T47D (cell line): ENCODE measurements at regions not wholly inside any gene's neighbourhood (a gene's known extent, or its start where the extent isn't known, plus 50 kb on each side); places are given as distances from the start of the nearest gene placed in this dataset.
"Not testable (repeated sequence)": the region's sequence is repeated elsewhere in the genome, so short reads cannot be mapped to it uniquely, and the experiment has no call there.

Experiments
- DNase-seq, 2 experiments: peaks; one replicate each; pipeline versions ENCODE4 v3.0.0 to v3.0.0-alpha.2; 2011 to 2012; ENCODE audit warnings: low read depth in 1 of 2, low spot score in 1 of 2
- JUND ChIP-seq: IDR thresholded peaks from 2 replicates; pipeline ENCODE4 v1.6.1; 2012; ENCODE audit warnings: low read depth
- in situ Hi-C: cut with HindIII; loops from 2 replicates; pipeline ENCODE4 v1.10.0; 2016; ENCODE audit warnings: low sequenced_read_pairs, low pct_unique_long_range_greater_than_20kb

DNA sequence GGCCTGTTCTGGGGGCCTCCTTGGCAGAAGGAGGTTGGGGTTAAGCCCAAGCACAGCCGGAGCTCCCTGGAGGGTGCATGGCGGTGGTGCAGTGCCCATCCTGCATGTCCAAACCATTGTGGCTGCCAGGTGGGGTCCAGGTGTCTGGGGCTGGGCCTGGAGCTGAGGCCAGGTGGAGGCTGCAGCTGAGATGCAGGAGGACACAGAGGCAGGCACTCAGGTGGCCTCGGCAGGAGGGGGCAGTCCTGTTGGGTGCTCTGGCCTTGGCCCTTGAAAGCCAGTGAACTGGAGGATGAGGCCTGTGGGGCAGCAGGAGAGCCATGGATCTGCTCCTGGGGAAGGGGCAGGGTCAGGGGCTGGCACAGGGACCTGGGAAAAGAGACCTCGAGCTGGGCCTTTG is 195.3 kb downstream of the OLFM1 start:
- TF ChIP-seq JUND = no peak
- no peak for DNase-seq
- in situ Hi-C loops = no loop called here

DNA sequence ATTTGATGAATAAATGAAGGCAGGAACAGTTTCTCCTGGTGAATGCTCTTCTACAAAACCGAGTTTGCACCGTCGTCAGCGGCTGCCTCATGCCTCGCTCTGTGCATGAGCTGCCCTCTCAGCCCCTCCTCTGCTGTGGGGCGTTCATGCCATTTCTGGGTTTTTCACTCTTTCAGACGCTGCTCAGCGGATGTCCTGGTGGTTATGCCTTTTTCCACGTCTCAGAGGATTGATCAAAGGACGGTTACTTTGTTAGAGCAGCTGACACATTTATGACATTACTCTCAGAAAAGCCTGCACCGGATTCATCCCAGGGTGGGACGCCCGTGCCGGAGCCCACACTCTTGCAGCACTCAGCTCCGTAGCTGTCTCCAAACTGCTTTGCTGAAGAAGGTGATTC is 195.9 kb upstream of the PPP1R26 start:
- in situ Hi-C loops = no loop called here
- no peak for DNase-seq
- TF ChIP-seq JUND = no peak

DNA sequence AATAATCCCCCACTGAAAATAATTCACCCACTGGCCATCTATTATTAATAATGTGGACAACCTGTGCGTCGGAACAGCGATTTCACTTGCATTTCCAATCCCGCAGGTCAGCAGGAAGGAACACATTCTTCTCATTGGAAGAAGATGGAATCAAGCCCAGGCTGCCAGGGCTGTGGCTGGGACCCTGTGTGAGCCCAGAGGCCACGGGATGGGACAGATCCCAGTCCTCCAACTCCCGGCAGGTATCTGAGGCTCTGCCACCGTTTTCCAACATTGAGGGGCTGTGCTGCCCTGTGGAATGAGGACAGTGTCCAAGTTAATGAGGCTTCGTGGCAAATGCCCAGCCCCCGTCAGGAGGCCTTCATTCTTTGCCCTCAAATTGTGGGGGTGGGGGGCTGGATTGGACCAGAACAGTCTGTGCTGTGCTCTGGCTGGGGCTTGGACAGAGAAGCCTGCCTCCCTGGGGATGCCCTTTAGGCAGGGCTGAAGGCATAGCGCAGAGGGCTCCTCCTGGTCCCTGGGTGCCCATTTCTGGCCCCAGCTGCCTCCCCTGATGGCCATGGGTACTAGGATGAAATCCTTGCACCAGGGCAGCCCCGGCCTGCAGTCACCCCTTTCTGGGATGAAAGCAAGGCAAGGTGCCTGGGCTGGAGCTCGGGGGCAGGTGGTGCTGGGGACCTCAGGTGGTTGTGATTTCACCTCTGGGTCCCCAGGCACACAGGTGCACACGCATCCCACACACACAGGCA is 195.0 kb upstream of the PPP1R26 start:
- in situ Hi-C loops = no loop called here
- TF ChIP-seq JUND = no peak
- DNase-seq = no peak

DNA sequence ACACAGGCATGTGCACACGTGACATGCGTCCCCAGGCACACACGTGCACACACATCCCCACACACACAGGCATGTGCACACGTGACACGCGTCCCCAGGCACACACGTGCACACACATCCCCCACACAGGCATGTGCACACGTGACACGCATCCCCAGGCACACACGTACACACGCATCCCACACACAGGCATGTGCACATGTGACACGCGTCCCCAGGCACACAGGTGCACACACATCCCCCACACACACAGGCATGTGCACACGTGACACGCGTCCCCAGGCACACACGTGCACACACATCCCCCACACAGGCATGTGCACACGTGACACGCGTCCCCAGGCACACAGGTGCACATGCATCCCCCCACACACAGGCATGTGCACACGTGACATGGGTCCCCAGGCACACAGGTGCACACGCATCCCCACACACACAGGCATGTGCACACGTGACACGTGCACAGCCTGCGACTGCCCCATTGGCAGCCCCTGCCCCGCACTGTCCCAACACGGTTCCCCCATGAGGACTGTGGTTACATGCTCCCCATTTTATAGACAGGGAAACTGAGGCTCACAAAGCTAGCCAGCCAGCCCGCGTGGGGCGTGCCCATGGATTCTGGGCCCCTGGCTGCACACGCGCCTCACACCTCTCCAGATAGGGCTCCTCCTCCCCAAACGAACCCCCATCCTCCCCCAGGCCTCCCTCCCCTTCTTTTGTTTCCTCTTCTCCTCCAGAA is 193.2 kb upstream of the PPP1R26 start:
- DNase-seq, in situ Hi-C loops: not testable (repeated sequence)

DNA sequence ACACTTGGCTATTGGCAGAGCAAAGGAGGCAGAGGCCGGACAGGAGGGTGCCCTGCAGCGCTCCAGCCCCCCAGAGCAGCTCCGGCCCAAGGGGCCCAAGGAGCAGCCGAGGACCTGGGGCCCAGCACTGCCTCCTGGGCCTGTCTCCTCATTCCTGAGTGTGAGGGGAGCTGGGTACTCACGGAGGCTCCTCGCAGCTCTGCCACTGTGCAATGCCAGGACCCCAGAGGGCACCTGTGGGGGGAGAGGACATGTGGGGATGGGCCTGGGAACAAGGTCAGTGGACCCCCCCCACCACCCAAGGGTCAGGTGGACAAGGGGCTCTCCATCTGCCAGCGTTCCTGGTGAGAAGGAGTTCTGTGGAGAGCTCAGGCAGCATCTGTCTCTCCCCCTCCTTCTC is 192.6 kb upstream of the PPP1R26 start:
- TF ChIP-seq JUND = no peak
- in situ Hi-C loops = no loop called here
- no peak for DNase-seq

DNA sequence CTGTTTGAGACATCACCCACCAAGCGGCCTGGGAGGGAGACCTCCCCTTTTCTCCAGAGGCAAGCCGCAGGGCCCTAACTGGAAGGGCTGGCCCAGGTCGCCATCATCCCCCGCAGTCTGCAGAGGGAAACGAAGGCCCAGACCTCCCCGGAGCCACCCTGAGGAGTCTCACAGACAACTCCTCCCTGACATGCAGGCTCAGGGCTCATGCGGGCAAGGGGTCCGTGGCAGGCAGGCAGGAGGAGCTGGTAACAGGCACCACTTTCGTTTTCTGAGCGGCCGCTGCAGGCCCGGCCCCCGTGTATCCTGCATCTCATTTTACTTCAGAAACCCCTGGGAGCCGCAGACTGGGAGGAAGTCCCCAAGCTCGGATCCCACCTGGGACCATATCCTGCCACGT is 192.0 kb upstream of the PPP1R26 start:
- TF ChIP-seq JUND = no peak
- DNase-seq = no peak
- in situ Hi-C loops = no loop called here

DNA sequence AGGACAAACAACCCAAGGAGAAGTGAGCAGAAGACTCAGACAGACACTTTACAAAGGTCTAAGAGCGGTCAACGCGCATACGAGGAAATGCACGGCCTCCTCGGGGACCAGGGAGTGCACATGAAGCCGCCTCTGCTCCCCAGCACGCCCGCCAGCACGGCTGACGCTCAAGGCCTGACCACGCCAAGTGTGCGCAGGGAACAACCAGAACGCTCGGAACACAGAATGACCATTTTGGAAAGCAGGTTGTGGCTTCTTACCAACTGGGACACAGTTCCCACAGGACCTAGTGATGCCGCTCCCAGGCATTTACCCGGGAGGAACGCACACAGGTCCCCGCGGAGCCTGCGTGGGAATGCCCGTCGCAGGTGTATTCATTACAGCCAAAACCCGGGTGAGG is 191.5 kb upstream of the PPP1R26 start:
- TF ChIP-seq JUND = no peak
- in situ Hi-C loops = no loop called here
- no peak for DNase-seq

DNA sequence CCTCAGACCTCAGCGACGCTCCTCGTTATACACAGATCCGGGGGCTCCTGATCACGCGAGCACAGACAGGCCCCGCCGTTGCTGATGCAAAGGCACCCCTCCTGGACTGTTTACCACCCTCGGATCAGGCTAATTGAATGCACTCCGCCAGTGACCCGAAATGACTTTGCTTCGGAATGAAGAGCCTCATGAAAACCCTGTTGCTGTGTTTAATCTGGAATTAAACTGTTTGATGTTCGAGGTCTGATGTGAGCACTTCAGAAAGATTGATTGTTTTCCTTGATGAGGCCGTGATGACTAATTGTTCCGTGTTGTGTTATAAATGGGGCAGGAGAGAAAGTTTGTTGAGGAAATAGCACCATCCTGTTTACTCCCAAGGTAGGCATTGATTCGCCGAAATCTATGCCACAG is 190.5 kb upstream of the PPP1R26 start:
- DNase-seq = no peak
- in situ Hi-C loops = no loop called here

DNA sequence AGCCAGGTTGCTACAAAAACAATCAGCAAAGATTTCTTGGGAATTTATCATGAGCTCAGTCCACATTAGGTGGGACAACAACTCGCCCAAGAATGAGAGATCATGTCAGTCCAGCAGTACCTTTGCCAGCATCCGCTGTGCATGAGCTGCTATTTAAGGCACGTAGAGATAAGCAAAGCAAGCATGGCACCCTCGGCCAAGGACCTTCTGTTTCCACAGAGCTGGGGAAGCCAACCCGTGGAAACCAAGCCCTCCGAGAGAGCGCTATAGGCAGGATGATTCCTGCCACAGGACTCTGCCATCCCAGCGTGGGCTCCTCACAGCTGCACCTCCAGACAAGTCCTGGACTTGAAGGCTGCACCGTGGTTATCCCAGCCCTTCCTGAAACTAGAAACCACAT is 189.5 kb upstream of the PPP1R26 start:
- no peak for TF ChIP-seq JUND
- DNase-seq = no peak
- in situ Hi-C loops = no loop called here

More for the DNA sequence above, 190.5 kb upstream of the PPP1R26 start:
- TF ChIP-seq JUND = no peak

DNA sequence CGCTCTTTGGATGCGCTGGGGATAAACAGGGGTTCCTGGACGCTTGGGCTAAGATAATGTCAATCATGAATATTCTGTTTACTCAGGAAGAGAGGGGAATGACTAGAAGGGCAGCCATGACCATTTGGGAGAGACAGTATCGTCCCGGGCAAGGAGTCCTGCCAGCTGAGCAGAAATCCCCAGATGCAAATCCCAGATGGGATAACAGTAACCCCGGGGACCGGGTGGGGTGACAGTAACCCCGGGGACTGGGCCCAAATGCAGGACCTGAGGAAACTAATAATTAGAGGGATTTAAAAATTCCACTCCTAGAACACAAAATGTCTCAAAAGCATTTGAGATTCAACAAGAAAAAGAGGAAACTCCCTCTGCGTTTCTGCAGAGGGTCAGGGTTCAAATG is 189.0 kb upstream of the PPP1R26 start:
- TF ChIP-seq JUND = no peak
- DNase-seq = no peak
- in situ Hi-C loops = no loop called here

DNA sequence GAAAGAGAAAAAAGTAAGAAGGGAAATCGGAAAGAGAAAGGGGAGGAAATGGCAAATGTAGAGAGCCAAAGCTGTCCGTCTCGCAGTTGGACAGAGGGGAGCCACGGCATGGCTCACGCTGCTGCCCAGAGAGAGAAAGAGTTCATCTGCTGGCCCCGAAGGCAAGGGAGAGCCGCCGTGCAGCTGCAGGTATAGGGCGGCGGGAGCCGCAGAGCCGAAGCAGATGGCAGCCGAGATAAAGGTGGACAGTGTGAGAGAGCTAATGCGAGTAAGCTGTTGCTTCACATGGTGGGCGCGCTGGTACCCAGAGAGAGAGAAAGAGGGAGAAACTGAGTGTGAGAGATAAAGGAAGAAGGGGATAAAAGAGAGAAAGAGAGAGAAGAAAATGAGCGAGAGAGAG is 188.4 kb upstream of the PPP1R26 start:
- in situ Hi-C loops = no loop called here
- TF ChIP-seq JUND = no peak

DNA sequence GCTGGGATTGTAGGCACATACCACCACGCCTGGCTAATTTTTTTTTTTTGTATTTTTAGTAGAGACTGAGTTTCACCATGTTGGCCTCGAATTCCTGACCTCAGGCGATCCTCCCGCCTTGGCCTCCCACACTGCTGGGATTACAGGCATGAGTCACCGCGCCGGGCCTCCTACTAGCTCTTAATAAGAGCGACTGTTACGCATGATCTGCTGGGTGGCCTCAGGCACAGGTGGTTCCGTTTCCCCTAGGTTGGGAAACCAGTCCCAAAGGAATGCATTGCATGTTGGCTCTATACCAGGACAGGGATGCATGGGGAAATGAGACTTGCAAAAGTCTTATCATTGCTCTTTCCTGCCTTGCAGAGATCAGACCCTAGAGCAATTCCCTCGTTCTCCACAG is 184.7 kb upstream of the PPP1R26 start:
- in situ Hi-C loops = no loop called here
- TF ChIP-seq JUND = no peak
- DNase-seq = peak in 1 of 2 experiments; percentile 84

More for the DNA sequence above, 188.4 kb upstream of the PPP1R26 start:
- DNase-seq = peak in 1 of 2 experiments; percentile 56

DNA sequence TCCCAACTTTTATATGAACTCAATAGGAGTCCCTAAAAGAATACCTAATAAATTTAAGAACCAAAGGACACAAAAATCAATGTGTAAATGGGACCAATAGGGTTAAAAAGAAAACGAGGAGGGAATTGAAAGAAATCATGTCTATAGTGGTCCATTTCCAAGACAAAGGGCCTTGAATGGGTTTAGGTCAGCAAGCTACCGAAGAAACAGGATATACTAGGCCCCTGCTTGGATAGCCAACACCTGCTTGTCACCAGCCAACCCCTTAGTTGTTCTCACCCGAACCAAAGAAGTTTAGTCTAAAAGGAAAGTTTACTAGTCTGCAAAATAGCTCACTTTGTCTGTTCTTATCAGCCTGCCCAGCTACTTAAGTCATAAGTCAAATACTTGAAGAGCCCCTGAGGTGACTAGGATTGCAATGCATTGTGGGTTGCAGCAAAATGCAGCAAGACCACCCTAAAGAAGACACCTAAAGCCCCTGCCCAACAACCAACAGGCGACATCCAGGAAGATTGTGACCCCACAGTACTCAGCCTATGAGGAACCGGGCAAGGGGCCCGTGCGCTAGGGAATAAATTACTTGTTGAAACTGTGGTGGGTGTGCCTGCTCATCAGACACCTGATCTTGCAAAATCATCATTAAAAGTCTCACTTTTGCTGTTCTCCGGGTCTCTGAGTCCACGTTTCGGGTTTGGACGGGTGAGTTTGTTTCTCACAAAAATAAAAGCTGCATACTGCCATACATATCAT is 183.9 kb upstream of the PPP1R26 start:
- DNase-seq = no peak

More for the DNA sequence above, 183.9 kb upstream of the PPP1R26 start:
- in situ Hi-C loops = no loop called here
- TF ChIP-seq JUND = no peak
